ENCODE measurements at regions not wholly inside any gene's neighbourhood (a gene's known extent, or its start where the extent isn't known, plus 50 kb on each side); places are given as distances from the start of the nearest gene placed in this dataset.

DNA sequence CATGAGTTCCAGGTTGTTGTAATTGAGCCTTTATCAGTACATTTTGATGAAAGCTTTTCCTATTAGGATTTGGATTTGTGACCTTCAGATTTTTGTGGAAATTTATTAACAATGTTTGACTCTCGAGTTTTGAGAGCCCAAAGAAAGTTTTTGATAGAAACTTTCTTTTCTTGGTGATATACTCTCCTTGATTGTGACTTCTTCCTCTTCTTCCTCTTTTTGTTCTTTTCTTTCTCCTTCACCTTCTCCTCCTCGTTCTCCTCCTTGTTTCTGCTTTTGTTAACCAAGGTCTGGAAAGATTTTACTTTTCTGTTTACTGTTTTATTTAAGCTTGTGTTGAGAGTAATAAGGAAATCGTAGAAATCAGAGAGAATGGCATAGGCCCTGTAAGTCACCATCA lies 182.4 kb downstream of the TRIM27 start:
- DNase-seq, result no peak

- no peak for DNase-seq
These were observed 181.0 kb downstream of the TRIM27 start for GRCh38 chr6:28742668-28743270.

GRCh38 chr6:28743271-28743789 lies 180.5 kb downstream of the TRIM27 start:
- DNase-seq, result no peak

GRCh38 chr6:28747083-28747630 lies 176.6 kb downstream of the TRIM27 start:
- DNase-seq, result no peak

- DNase-seq, result no peak
These were observed 176.1 kb downstream of the TRIM27 start for GRCh38 chr6:28747631-28748157.

DNA sequence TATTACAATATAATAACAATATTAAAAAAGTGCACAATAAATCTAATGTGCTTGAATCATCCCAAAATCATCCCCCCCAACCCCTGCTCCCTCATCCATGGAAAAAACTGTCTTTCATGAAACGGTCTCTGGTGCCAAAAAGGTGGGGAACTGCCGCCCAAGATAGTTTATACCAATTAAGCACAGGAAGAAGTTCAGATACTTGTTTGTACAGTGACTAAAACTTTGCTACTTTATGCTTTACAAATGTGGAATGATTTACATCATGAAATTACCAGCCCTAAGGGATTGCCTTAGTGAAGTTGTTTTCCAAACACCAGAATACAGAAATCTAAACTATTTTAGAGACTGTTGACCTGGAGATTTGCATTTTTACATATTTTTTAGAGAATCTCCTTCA lies 175.6 kb downstream of the TRIM27 start:
- no peak for DNase-seq

- DNase-seq, result no peak
These were observed 172.8 kb downstream of the TRIM27 start for GRCh38 chr6:28750926-28751458.

GRCh38 chr6:28751514-28751913 lies 172.3 kb downstream of the TRIM27 start:
- no peak for DNase-seq

- no peak for DNase-seq
These were observed 171.8 kb downstream of the TRIM27 start for GRCh38 chr6:28751963-28752350.

GRCh38 chr6:28757429-28758045 lies 166.2 kb downstream of the TRIM27 start:
- DNase-seq, result no peak

- DNase-seq, result no peak
These were observed 165.6 kb downstream of the TRIM27 start for GRCh38 chr6:28758046-28758817.

- no peak for DNase-seq
These were observed 165.0 kb downstream of the TRIM27 start for GRCh38 chr6:28758818-28759235.

DNA sequence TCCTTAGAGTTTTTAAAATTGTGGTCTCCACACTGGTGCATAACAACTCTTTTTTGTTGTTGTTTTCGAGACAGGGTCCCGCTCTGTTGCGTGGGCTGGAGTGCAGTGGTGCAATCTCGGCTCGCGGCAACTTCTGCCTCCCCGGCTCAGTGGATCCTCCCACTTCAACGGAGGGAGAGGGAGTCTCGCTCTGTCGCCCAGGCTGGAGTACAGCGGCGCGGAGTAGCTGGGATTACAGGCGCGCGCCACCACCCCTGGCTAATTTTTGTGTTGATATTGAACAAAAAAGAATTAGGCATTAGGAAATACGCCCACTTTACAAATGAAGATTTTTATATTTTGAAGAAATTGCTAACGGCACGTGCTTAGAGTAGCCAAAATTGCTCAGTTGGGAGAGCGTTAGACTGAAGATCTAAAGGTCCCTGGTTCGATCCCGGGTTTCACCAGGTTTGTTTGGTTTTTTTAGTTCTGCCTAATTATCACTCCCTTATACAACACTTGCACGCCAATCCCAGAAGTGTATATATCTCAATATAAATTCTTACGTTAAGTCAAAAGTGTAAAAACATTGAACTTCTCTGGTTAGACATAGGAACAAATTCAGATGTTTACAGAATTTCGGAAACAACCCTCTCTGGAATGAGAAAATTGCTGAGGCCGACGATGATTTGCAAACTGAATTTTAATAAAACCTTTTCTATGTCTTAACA lies 159.6 kb downstream of the TRIM27 start:
- DNase-seq, result no peak

- no peak for DNase-seq
These were observed 159.0 kb downstream of the TRIM27 start for GRCh38 chr6:28764761-28765282.

GRCh38 chr6:28765978-28766351 lies 157.8 kb downstream of the TRIM27 start:
- no peak for DNase-seq

- DNase-seq, result no peak
These were observed 157.4 kb downstream of the TRIM27 start for GRCh38 chr6:28766426-28766825.

- DNase-seq, result no peak
These were observed 156.7 kb downstream of the TRIM27 start for GRCh38 chr6:28767133-28767532.

- no peak for DNase-seq
These were observed 156.1 kb downstream of the TRIM27 start for GRCh38 chr6:28767691-28768090.

GRCh38 chr6:28768187-28768913 lies 155.4 kb downstream of the TRIM27 start:
- no peak for DNase-seq

GRCh38 chr6:28769626-28770402 lies 154.0 kb downstream of the TRIM27 start:
- no peak for DNase-seq

DNA sequence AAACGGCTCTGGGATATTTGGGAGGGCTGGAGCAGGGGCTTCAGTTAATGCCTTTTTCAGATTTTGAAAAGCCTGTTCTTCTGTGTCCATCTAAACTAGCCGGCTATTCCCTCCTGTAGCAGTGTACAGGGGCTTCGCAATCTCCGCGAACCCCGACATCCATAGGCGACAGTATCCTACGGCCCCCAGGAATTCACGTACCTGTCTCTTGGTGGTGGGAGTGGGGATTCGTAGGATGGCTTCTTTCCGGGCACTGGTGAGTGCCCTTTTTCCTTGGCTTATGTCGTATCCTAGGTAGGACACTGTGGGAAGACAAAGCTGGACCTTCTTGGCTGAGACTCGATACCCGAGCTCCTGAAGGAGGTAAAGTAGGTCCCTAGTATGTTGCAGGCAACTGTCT lies 153.1 kb downstream of the TRIM27 start:
- DNase-seq, result no peak
